ENCODE measurements at regions not wholly inside any gene's neighbourhood (a gene's known extent, or its start where the extent isn't known, plus 50 kb on each side); places are given as distances from the start of the nearest gene placed in this dataset.

DNA sequence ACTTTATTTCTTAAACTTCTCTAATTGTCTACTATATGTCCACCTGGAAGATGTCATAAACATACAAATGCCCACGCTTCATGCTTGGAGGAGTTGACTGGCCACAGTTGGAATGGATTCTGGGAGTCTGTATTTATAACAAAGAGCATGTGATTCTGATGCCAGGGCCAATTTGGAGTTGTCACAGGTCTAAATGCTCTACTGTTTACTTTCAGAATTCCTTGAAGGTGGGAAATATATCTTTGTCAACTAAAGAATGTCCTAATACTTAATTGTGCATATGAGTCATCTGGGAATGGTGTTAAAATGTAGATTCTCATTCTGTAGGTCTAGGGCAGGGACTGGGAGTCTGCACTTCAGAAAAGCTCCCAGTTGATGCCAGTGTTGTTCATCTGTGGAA lies 196.1 kb downstream of the ANXA1 start:
- TF ChIP-seq REST (IDR thresholded peaks at IDR 0.05; ENCODE audit: insufficient read depth in 1 of 2, low read depth in 2 of 2, low read length in 2 of 2) = no peak

- TF ChIP-seq REST (IDR thresholded peaks at IDR 0.05; ENCODE audit: insufficient read depth in 1 of 2, low read depth in 2 of 2, low read length in 2 of 2) (peak; percentile 64 to 87), TAF1 (IDR thresholded peaks at IDR 0.05; ENCODE audit: borderline replicate concordance, insufficient read depth, low read length) (no peak), SIN3A (IDR thresholded peaks at IDR 0.05; ENCODE audit: borderline replicate concordance, insufficient read depth, low read length) (no peak), FOXP2 (optimal IDR thresholded peaks at IDR 0.05; ENCODE audit: borderline replicate concordance, extremely low read depth, extremely low read length, insufficient read depth) (no peak), POLR2AphosphoS5 (IDR thresholded peaks at IDR 0.05; ENCODE audit: low read depth, low read length) (no peak)
Observed at GRCh38 chr9:73348471-73348870, 196.8 kb downstream of the ANXA1 start.

GRCh38 chr9:73349476-73349875 lies 197.8 kb downstream of the ANXA1 start:
- TF ChIP-seq TAF1 (IDR thresholded peaks at IDR 0.05; ENCODE audit: borderline replicate concordance, insufficient read depth, low read length) = no peak
- no peak for TF ChIP-seq FOXP2 (optimal IDR thresholded peaks at IDR 0.05; ENCODE audit: borderline replicate concordance, extremely low read depth, extremely low read length, insufficient read depth)
- no peak for TF ChIP-seq REST (IDR thresholded peaks at IDR 0.05; ENCODE audit: insufficient read depth in 1 of 2, low read depth in 2 of 2, low read length in 2 of 2)
- no peak for TF ChIP-seq POLR2AphosphoS5 (IDR thresholded peaks at IDR 0.05; ENCODE audit: low read depth, low read length)
- no peak for TF ChIP-seq SIN3A (IDR thresholded peaks at IDR 0.05; ENCODE audit: borderline replicate concordance, insufficient read depth, low read length)

GRCh38 chr9:73357607-73358006 lies 205.9 kb downstream of the ANXA1 start:
- TF ChIP-seq REST (IDR thresholded peaks at IDR 0.05; ENCODE audit: insufficient read depth in 1 of 2, low read depth in 2 of 2, low read length in 2 of 2) (no peak), POLR2AphosphoS5 (IDR thresholded peaks at IDR 0.05; ENCODE audit: low read depth, low read length) (no peak), FOXP2 (optimal IDR thresholded peaks at IDR 0.05; ENCODE audit: borderline replicate concordance, extremely low read depth, extremely low read length, insufficient read depth) (no peak), SIN3A (IDR thresholded peaks at IDR 0.05; ENCODE audit: borderline replicate concordance, insufficient read depth, low read length) (no peak), TAF1 (IDR thresholded peaks at IDR 0.05; ENCODE audit: borderline replicate concordance, insufficient read depth, low read length) (no peak)

- no peak for TF ChIP-seq POLR2AphosphoS5 (IDR thresholded peaks at IDR 0.05; ENCODE audit: low read depth, low read length)
Observed at GRCh38 chr9:73370053-73370452, 218.4 kb downstream of the ANXA1 start.

All from PFSK-1 (cell line).